ENCODE measurements at regions not wholly inside any gene's neighbourhood (a gene's known extent, or its start where the extent isn't known, plus 50 kb on each side); places are given as distances from the start of the nearest gene placed in this dataset.
A peak's percentile ranks its signal among the peaks of the same experiment; 100 is the strongest.
"Not testable (repeated sequence)": the region's sequence is repeated elsewhere in the genome, so short reads cannot be mapped to it uniquely, and the experiment has no call there.

GRCh38 chr4:9608300-9608699 is 164.1 kb downstream of the DEFB131A start:
- DNase-seq = no peak

- not testable (repeated sequence) for DNase-seq
These were observed 166.1 kb downstream of the DEFB131A start for GRCh38 chr4:9610321-9610720.

GRCh38 chr4:9611101-9611500 is 166.9 kb downstream of the DEFB131A start:
- DNase-seq = no peak

- not testable (repeated sequence) for DNase-seq
These were observed 145.0 kb upstream of the DRD5 start for GRCh38 chr4:9636411-9636810.

- DNase-seq = not testable (repeated sequence)
These were observed 121.8 kb upstream of the DRD5 start for GRCh38 chr4:9659678-9660077.

GRCh38 chr4:9660955-9661354 is 120.5 kb upstream of the DRD5 start:
- DNase-seq = not testable (repeated sequence)

- DNase-seq = not testable (repeated sequence)
These were observed 110.7 kb upstream of the DRD5 start for GRCh38 chr4:9670725-9671124.

- not testable (repeated sequence) for DNase-seq
These were observed 104.1 kb upstream of the DRD5 start for GRCh38 chr4:9677357-9677756.

- no peak for DNase-seq
These were observed 101.5 kb upstream of the DRD5 start for GRCh38 chr4:9679704-9680478.

GRCh38 chr4:9683174-9683573 is 98.3 kb upstream of the DRD5 start:
- not testable (repeated sequence) for DNase-seq

GRCh38 chr4:9685016-9685415 is 96.4 kb upstream of the DRD5 start:
- DNase-seq = not testable (repeated sequence)

GRCh38 chr4:9685692-9686091 is 95.7 kb upstream of the DRD5 start:
- DNase-seq = no peak

GRCh38 chr4:9690636-9691237 is 90.7 kb upstream of the DRD5 start:
- not testable (repeated sequence) for DNase-seq

- DNase-seq = peak in 1 of 2 experiments; percentile 40
These were observed 90.0 kb upstream of the DRD5 start for GRCh38 chr4:9691238-9692065.

- DNase-seq = not testable (repeated sequence)
These were observed 88.5 kb upstream of the DRD5 start for GRCh38 chr4:9692791-9693491.

- not testable (repeated sequence) for DNase-seq
These were observed 87.0 kb upstream of the DRD5 start for GRCh38 chr4:9694403-9694802.

- DNase-seq = not testable (repeated sequence)
These were observed 85.4 kb upstream of the DRD5 start for GRCh38 chr4:9695994-9696393.

- DNase-seq = not testable (repeated sequence)
These were observed 84.9 kb upstream of the DRD5 start for GRCh38 chr4:9696561-9696960.

- DNase-seq = not testable (repeated sequence)
These were observed 79.4 kb upstream of the DRD5 start for GRCh38 chr4:9702019-9702418.

- not testable (repeated sequence) for DNase-seq
These were observed 78.7 kb upstream of the DRD5 start for GRCh38 chr4:9702696-9703095.

GRCh38 chr4:9703391-9703790 is 78.0 kb upstream of the DRD5 start:
- DNase-seq = peak; percentile 15 to 31

GRCh38 chr4:9704126-9704525 is 77.3 kb upstream of the DRD5 start:
- not testable (repeated sequence) for DNase-seq
